Common myeloid progenitor, CD34-positive (primary cell): ENCODE measurements at regions not wholly inside any gene's neighbourhood (a gene's known extent, or its start where the extent isn't known, plus 50 kb on each side); places are given as distances from the start of the nearest gene placed in this dataset.

ENCODE experiments used
- CTCF ChIA-PET: fragments of 350-600 bp; sonication (Branson Sonifier 250); formaldehyde crosslinking; loops from one replicate; lab custom pipeline; 2021; ENCODE audit warnings: antibody characterized with exemption; lab: Charles Lee
- POLR2A ChIA-PET: fragments of 350-600 bp; sonication (Branson Sonifier 250); formaldehyde crosslinking; loops from one replicate; lab custom pipeline; 2021; ENCODE audit warnings: antibody characterized with exemption; lab: Charles Lee
- DNase-seq, 3 donors: peaks; one replicate each; pipeline versions ENCODE4 v3.0.0 to v3.0.0-alpha.2; 2013
- H3K27ac ChIP-seq, 2 experiments: 1 replicate in 1 of 2; 2 replicates in 1 of 2; pipeline ENCODE4 v1.7.0; 2013; ENCODE audit warnings: inconsistent platforms in 2 of 2, low read length in 2 of 2, mild to moderate bottlenecking in 2 of 2, low read depth in 1 of 2, moderate library complexity in 1 of 2; ENCODE audit not compliant: severe bottlenecking in 2 of 2, insufficient read depth in 1 of 2, poor library complexity in 1 of 2
- H3K27me3 ChIP-seq, 5 experiments: replicated peaks in 2 of 5; 1 replicate in 3 of 5; 2 replicates in 2 of 5; pipeline versions ENCODE4 v1.6.1 to v1.7.0; 2013; ENCODE audit warnings: low read length in 4 of 5, mild to moderate bottlenecking in 2 of 5, moderate library complexity in 2 of 5, inconsistent platforms in 1 of 5; ENCODE audit not compliant: insufficient read depth in 5 of 5, control insufficient read depth in 4 of 5
- H3K36me3 ChIP-seq, 4 experiments: 1 replicate in 2 of 4; 2 replicates in 2 of 4; pipeline versions ENCODE4 v1.6.1 to v1.7.0; 2013; ENCODE audit warnings: low read length in 3 of 4, control low read depth in 1 of 4, mild to moderate bottlenecking in 1 of 4; ENCODE audit not compliant: control insufficient read depth in 4 of 4, insufficient read depth in 4 of 4
- H3K4me1 ChIP-seq, 4 experiments: 1 replicate in 3 of 4; 2 replicates in 1 of 4; pipeline versions ENCODE4 v1.6.1 to v1.7.1; 2013; ENCODE audit warnings: low read length in 3 of 4, mild to moderate bottlenecking in 3 of 4, control low read depth in 1 of 4, inconsistent platforms in 1 of 4, moderate library complexity in 1 of 4; ENCODE audit not compliant: control insufficient read depth in 4 of 4, insufficient read depth in 4 of 4; ENCODE audit errors: control extremely low read depth in 1 of 4
- H3K4me3 ChIP-seq, 7 experiments: 1 replicate in 4 of 7; 2 replicates in 3 of 7; pipeline versions ENCODE4 v1.5.1 to v1.7.0; 2013; ENCODE audit warnings: mild to moderate bottlenecking in 7 of 7, low read length in 6 of 7, moderate library complexity in 6 of 7, inconsistent platforms in 2 of 7, low read depth in 2 of 7, control low read depth in 1 of 7; ENCODE audit not compliant: insufficient read depth in 4 of 7, control insufficient read depth in 1 of 7; ENCODE audit errors: extremely low read depth in 1 of 7
- H3K9me3 ChIP-seq, 5 experiments: 1 replicate in 4 of 5; 2 replicates in 1 of 5; pipeline versions ENCODE4 v1.6.1 to v1.7.1; 2013; ENCODE audit warnings: low read length in 4 of 5, mild to moderate bottlenecking in 2 of 5, inconsistent platforms in 1 of 5, low read depth in 1 of 5, moderate library complexity in 1 of 5; ENCODE audit not compliant: control insufficient read depth in 4 of 5, insufficient read depth in 2 of 5; ENCODE audit errors: control extremely low read depth in 1 of 5
- WGBS: methylation state at CpG from one replicate; pipeline ENCODE4 v1.1.5; 2013; ENCODE audit not compliant: insufficient coverage; 5-methylcytosine and 5-hydroxymethylcytosine counted together

- CTCF ChIA-PET, result interaction anchor here (0.9 to 8.8 kb wide), 5 partner anchors 19 to 155 kb away, joined by 3 to 318 read pairs (median 4); partner anchors contain the start of genes CCL1 and CCL13
- 94% methylated on average over 5 of the region's 5 CpGs for WGBS
- H3K27me3 ChIP-seq, result peaks cover 0 to 13% (median 0%) of the 10 kb centered on the region in 5 experiments
- H3K4me1 ChIP-seq, result peaks cover 0 to 2% (median 0%) of the 10 kb centered on the region in 4 experiments
- no peaks in the 10 kb centered on the region for H3K36me3 ChIP-seq
- POLR2A ChIA-PET, result no interaction called here
- H3K9me3 ChIP-seq, result peaks cover 0 to 8% (median 0%) of the 10 kb centered on the region in 5 experiments
- no peak overlapping the region for H3K27ac ChIP-seq
- no peak overlapping the region for H3K4me3 ChIP-seq
- DNase-seq, result no peak
These were observed 50.7 kb upstream of the CCL2 start for GRCh38 chr17:34204402-34204801.
